ENCODE measurements at regions not wholly inside any gene's neighbourhood (a gene's known extent, or its start where the extent isn't known, plus 50 kb on each side); places are given as distances from the start of the nearest gene placed in this dataset.
A peak's percentile ranks its signal among the peaks of the same experiment; 100 is the strongest.

- no peak overlapping the region for H3K4me3 ChIP-seq (ENCODE audit: insufficient read length, low read depth)
- no peak overlapping the region for H3K9ac ChIP-seq (ENCODE audit: insufficient read length, low read depth)
- H3K4me1 ChIP-seq (ENCODE audit: insufficient read depth, insufficient read length), result no peaks in the 10 kb centered on the region
- TF ChIP-seq YY1 (IDR thresholded peaks at IDR 0.05; ENCODE audit: insufficient read depth, insufficient read length), result no peak
- TF ChIP-seq SUZ12 (IDR thresholded peaks at IDR 0.05; ENCODE audit: extremely low read depth, insufficient read depth, insufficient read length), result no peak
- no peak for TF ChIP-seq ZNF274 (IDR thresholded peaks at IDR 0.05; ENCODE audit: low read depth, low read length)
- no peak for DNase-seq (ENCODE audit: low read depth, low spot score)
- no peaks in the 10 kb centered on the region for H3K9me3 ChIP-seq (ENCODE audit: insufficient read depth, low read length)
- H3K36me3 ChIP-seq (ENCODE audit: insufficient read depth, insufficient read length, low read length), result no peaks in the 10 kb centered on the region
- no peaks in the 10 kb centered on the region for H3K27me3 ChIP-seq (ENCODE audit: insufficient read depth, insufficient read length)
Measured at GRCh38 chr3:107204121-107204520, 173.1 kb upstream of the CCDC54 start.

- Histone ChIP-seq H3K9me3 (ENCODE audit: insufficient read depth, low read length) (no peaks in the 10 kb centered on the region), H3K4me1 (ENCODE audit: insufficient read depth, insufficient read length) (no peaks in the 10 kb centered on the region), H3K4me3 (ENCODE audit: insufficient read length, low read depth) (no peak overlapping the region), H3K9ac (ENCODE audit: insufficient read length, low read depth) (no peak overlapping the region), H3K36me3 (ENCODE audit: insufficient read depth, insufficient read length, low read length) (no peaks in the 10 kb centered on the region), H3K27me3 (ENCODE audit: insufficient read depth, insufficient read length) (no peaks in the 10 kb centered on the region)
- no peak for DNase-seq (ENCODE audit: low read depth, low spot score)
- TF ChIP-seq SUZ12 (IDR thresholded peaks at IDR 0.05; ENCODE audit: extremely low read depth, insufficient read depth, insufficient read length) (no peak), ZNF274 (IDR thresholded peaks at IDR 0.05; ENCODE audit: low read depth, low read length) (no peak), YY1 (IDR thresholded peaks at IDR 0.05; ENCODE audit: insufficient read depth, insufficient read length) (no peak)
Measured at GRCh38 chr3:107205358-107205757, 171.9 kb upstream of the CCDC54 start.

- no peaks in the 10 kb centered on the region for H3K4me1 ChIP-seq (ENCODE audit: insufficient read depth, insufficient read length)
- H3K9me3 ChIP-seq (ENCODE audit: insufficient read depth, low read length), result no peaks in the 10 kb centered on the region
- DNase-seq (ENCODE audit: low read depth, low spot score), result peak; percentile 23
- TF ChIP-seq ZNF274 (IDR thresholded peaks at IDR 0.05; ENCODE audit: low read depth, low read length) (no peak), SUZ12 (IDR thresholded peaks at IDR 0.05; ENCODE audit: extremely low read depth, insufficient read depth, insufficient read length) (no peak), YY1 (IDR thresholded peaks at IDR 0.05; ENCODE audit: insufficient read depth, insufficient read length) (no peak)
- H3K9ac ChIP-seq (ENCODE audit: insufficient read length, low read depth), result no peak overlapping the region
- H3K36me3 ChIP-seq (ENCODE audit: insufficient read depth, insufficient read length, low read length), result no peaks in the 10 kb centered on the region
- no peaks in the 10 kb centered on the region for H3K27me3 ChIP-seq (ENCODE audit: insufficient read depth, insufficient read length)
- no peak overlapping the region for H3K4me3 ChIP-seq (ENCODE audit: insufficient read length, low read depth)
Measured at GRCh38 chr3:107206141-107206540, 171.1 kb upstream of the CCDC54 start.

- H3K9me3 ChIP-seq (ENCODE audit: insufficient read depth, low read length), result no peaks in the 10 kb centered on the region
- no peak for TF ChIP-seq SUZ12 (IDR thresholded peaks at IDR 0.05; ENCODE audit: extremely low read depth, insufficient read depth, insufficient read length)
- TF ChIP-seq YY1 (IDR thresholded peaks at IDR 0.05; ENCODE audit: insufficient read depth, insufficient read length), result no peak
- no peak for TF ChIP-seq ZNF274 (IDR thresholded peaks at IDR 0.05; ENCODE audit: low read depth, low read length)
- no peak for DNase-seq (ENCODE audit: low read depth, low spot score)
- no peak overlapping the region for H3K9ac ChIP-seq (ENCODE audit: insufficient read length, low read depth)
- H3K4me3 ChIP-seq (ENCODE audit: insufficient read length, low read depth), result no peak overlapping the region
- no peaks in the 10 kb centered on the region for H3K27me3 ChIP-seq (ENCODE audit: insufficient read depth, insufficient read length)
- H3K36me3 ChIP-seq (ENCODE audit: insufficient read depth, insufficient read length, low read length), result no peaks in the 10 kb centered on the region
- no peaks in the 10 kb centered on the region for H3K4me1 ChIP-seq (ENCODE audit: insufficient read depth, insufficient read length)
Measured at GRCh38 chr3:107206945-107207344, 170.3 kb upstream of the CCDC54 start.

GRCh38 chr3:107208100-107208499, 169.1 kb upstream of the CCDC54 start:
- no peak overlapping the region for H3K9ac ChIP-seq (ENCODE audit: insufficient read length, low read depth)
- H3K4me3 ChIP-seq (ENCODE audit: insufficient read length, low read depth), result no peak overlapping the region
- H3K9me3 ChIP-seq (ENCODE audit: insufficient read depth, low read length), result no peaks in the 10 kb centered on the region
- H3K27me3 ChIP-seq (ENCODE audit: insufficient read depth, insufficient read length), result no peaks in the 10 kb centered on the region
- DNase-seq (ENCODE audit: low read depth, low spot score), result peak; percentile 8
- no peaks in the 10 kb centered on the region for H3K4me1 ChIP-seq (ENCODE audit: insufficient read depth, insufficient read length)
- no peaks in the 10 kb centered on the region for H3K36me3 ChIP-seq (ENCODE audit: insufficient read depth, insufficient read length, low read length)
- no peak for TF ChIP-seq ZNF274 (IDR thresholded peaks at IDR 0.05; ENCODE audit: low read depth, low read length)
- no peak for TF ChIP-seq SUZ12 (IDR thresholded peaks at IDR 0.05; ENCODE audit: extremely low read depth, insufficient read depth, insufficient read length)
- TF ChIP-seq YY1 (IDR thresholded peaks at IDR 0.05; ENCODE audit: insufficient read depth, insufficient read length), result no peak

- Histone ChIP-seq H3K9ac (ENCODE audit: insufficient read length, low read depth) (no peak overlapping the region), H3K4me3 (ENCODE audit: insufficient read length, low read depth) (no peak overlapping the region), H3K4me1 (ENCODE audit: insufficient read depth, insufficient read length) (no peaks in the 10 kb centered on the region), H3K27me3 (ENCODE audit: insufficient read depth, insufficient read length) (no peaks in the 10 kb centered on the region), H3K36me3 (ENCODE audit: insufficient read depth, insufficient read length, low read length) (no peaks in the 10 kb centered on the region), H3K9me3 (ENCODE audit: insufficient read depth, low read length) (no peaks in the 10 kb centered on the region)
- no peak for TF ChIP-seq SUZ12 (IDR thresholded peaks at IDR 0.05; ENCODE audit: extremely low read depth, insufficient read depth, insufficient read length)
- no peak for TF ChIP-seq YY1 (IDR thresholded peaks at IDR 0.05; ENCODE audit: insufficient read depth, insufficient read length)
- no peak for TF ChIP-seq ZNF274 (IDR thresholded peaks at IDR 0.05; ENCODE audit: low read depth, low read length)
- no peak for DNase-seq (ENCODE audit: low read depth, low spot score)
Measured at GRCh38 chr3:107208796-107209195, 168.4 kb upstream of the CCDC54 start.

GRCh38 chr3:107209302-107209990, 167.8 kb upstream of the CCDC54 start:
- no peaks in the 10 kb centered on the region for H3K4me1 ChIP-seq (ENCODE audit: insufficient read depth, insufficient read length)
- TF ChIP-seq YY1 (IDR thresholded peaks at IDR 0.05; ENCODE audit: insufficient read depth, insufficient read length), result no peak
- TF ChIP-seq SUZ12 (IDR thresholded peaks at IDR 0.05; ENCODE audit: extremely low read depth, insufficient read depth, insufficient read length), result no peak
- no peak for TF ChIP-seq ZNF274 (IDR thresholded peaks at IDR 0.05; ENCODE audit: low read depth, low read length)
- no peaks in the 10 kb centered on the region for H3K36me3 ChIP-seq (ENCODE audit: insufficient read depth, insufficient read length, low read length)
- H3K4me3 ChIP-seq (ENCODE audit: insufficient read length, low read depth), result no peak overlapping the region
- no peaks in the 10 kb centered on the region for H3K9me3 ChIP-seq (ENCODE audit: insufficient read depth, low read length)
- DNase-seq (ENCODE audit: low read depth, low spot score), result no peak
- H3K9ac ChIP-seq (ENCODE audit: insufficient read length, low read depth), result no peak overlapping the region
- H3K27me3 ChIP-seq (ENCODE audit: insufficient read depth, insufficient read length), result no peaks in the 10 kb centered on the region
